NT2/D1 (cell line): ENCODE measurements at regions not wholly inside any gene's neighbourhood (a gene's known extent, or its start where the extent isn't known, plus 50 kb on each side); places are given as distances from the start of the nearest gene placed in this dataset.

ENCODE experiments used
- DNase-seq: peaks from one replicate; pipeline ENCODE4 v3.0.0-alpha.2; 2011; ENCODE audit warnings: low read depth, low spot score
- H3K27me3 ChIP-seq: 2 replicates; pipeline ENCODE4 v1.6.0; 2011; ENCODE audit warnings: mild to moderate bottlenecking; ENCODE audit not compliant: insufficient read length, insufficient read depth
- H3K36me3 ChIP-seq: 2 replicates; pipeline ENCODE4 v1.6.1; 2011; ENCODE audit warnings: mild to moderate bottlenecking, low read length, mixed read lengths; ENCODE audit not compliant: insufficient read depth, insufficient read length
- H3K4me1 ChIP-seq: 2 replicates; pipeline ENCODE4 v1.5.1; 2011; ENCODE audit not compliant: insufficient read depth, insufficient read length
- H3K4me3 ChIP-seq: 2 replicates; pipeline ENCODE4 v1.5.1; 2011; ENCODE audit warnings: low read depth; ENCODE audit not compliant: insufficient read length
- H3K9ac ChIP-seq: 2 replicates; pipeline ENCODE4 v1.6.0; 2011; ENCODE audit warnings: low read depth; ENCODE audit not compliant: insufficient read length
- H3K9me3 ChIP-seq: 2 replicates; pipeline ENCODE4 v1.5.1; 2011; ENCODE audit warnings: mild to moderate bottlenecking, low read length; ENCODE audit not compliant: insufficient read depth
- SUZ12 ChIP-seq: IDR thresholded peaks from 2 replicates; pipeline ENCODE4 v1.6.1; 2011; ENCODE audit not compliant: insufficient read length, insufficient read depth; ENCODE audit errors: extremely low read depth
- YY1 ChIP-seq: IDR thresholded peaks from 2 replicates; pipeline ENCODE4 v1.6.1; 2011; ENCODE audit not compliant: insufficient read length, insufficient read depth
- ZNF274 ChIP-seq: IDR thresholded peaks from 2 replicates; pipeline ENCODE4 v1.6.1; 2011; ENCODE audit warnings: mild to moderate bottlenecking, low read depth, low read length

DNA sequence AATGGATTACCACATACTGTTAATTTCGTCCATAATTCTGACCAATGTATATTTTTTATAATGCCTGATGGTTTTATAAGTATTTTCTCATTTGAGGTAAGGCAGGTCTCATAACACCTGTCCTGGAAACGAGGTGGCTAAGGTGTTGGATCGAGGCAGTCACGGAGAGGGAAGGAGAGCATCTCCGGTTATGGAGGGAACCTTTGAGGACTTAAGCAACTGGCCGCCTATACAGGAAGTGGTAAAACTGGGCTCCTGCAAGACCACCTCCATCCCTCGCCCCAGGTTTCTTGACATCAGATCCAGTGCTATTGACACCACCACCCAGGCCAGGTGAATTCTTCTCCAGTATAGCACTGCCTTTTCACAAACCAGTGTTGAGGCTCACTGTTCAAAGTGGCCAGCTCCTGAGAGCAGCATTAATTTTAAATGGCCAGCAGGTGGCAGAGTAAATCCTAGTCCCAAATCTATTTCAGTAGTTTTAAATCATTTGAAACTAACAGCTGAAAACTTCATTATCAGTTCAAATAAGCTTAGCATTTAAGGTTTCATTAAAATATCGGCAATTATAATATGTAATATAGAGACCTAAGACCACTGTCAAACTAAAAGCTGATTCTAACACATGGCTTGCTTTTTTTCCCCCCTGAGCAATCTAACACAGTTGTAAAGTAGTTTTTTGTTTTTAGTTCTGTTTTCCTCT is 100.8 kb downstream of the PPM1A start:
- Histone ChIP-seq H3K4me3 (no peak overlapping the region), H3K9ac (no peak overlapping the region), H3K4me1 (no peaks in the 10 kb centered on the region), H3K9me3 (no peaks in the 10 kb centered on the region), H3K36me3 (no peaks in the 10 kb centered on the region), H3K27me3 (no peaks in the 10 kb centered on the region)
- peak; percentile 13 for DNase-seq
- no peak for TF ChIP-seq YY1
- no peak for TF ChIP-seq ZNF274
- no peak for TF ChIP-seq SUZ12

DNA sequence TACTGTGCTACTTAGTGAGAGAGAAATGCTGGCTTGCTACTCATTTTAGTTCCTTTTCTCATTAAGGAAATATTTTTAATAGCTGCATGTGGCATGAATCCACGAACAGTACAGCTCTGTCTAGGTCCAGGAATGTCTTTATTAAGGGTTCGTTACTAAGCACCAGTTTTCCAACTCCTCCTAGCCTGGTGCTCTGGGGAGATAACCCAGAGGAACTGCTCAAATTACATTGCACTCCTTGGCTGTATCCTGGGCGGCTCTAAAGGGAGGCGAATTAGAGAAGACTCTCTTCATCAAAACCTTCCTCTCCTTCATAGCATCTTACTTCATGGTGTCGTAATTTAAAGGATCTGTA is 101.3 kb downstream of the PPM1A start:
- TF ChIP-seq YY1 (no peak), ZNF274 (no peak)
- Histone ChIP-seq H3K4me3 (no peak overlapping the region), H3K9ac (no peak overlapping the region), H3K27me3 (no peaks in the 10 kb centered on the region), H3K36me3 (no peaks in the 10 kb centered on the region), H3K4me1 (no peaks in the 10 kb centered on the region), H3K9me3 (no peaks in the 10 kb centered on the region)
- DNase-seq: no peak

DNA sequence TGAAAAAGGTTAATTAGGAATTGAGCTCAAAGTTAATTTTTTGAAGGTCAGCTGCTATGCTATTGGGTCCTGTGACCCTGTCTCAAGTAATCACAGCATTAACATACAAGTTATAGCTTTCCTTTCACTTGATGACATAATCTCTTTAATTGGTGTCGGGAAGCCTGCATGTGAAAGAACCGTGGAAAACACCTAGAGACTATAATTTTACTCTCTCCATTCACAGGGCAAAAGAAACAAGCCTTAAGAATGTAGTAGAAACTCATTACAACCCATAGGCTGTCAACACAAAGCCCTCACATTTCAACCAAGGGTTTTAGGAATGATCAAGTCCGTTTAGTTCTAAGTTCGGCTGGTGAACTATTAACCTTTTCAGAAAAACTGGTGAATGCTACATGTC is 104.4 kb downstream of the PPM1A start:
- Histone ChIP-seq H3K9ac (no peak overlapping the region), H3K4me3 (no peak overlapping the region), H3K27me3 (no peaks in the 10 kb centered on the region), H3K36me3 (no peaks in the 10 kb centered on the region), H3K4me1 (no peaks in the 10 kb centered on the region), H3K9me3 (no peaks in the 10 kb centered on the region)
- TF ChIP-seq ZNF274: no peak
- TF ChIP-seq YY1: no peak
- no peak for TF ChIP-seq SUZ12
- DNase-seq: no peak

DNA sequence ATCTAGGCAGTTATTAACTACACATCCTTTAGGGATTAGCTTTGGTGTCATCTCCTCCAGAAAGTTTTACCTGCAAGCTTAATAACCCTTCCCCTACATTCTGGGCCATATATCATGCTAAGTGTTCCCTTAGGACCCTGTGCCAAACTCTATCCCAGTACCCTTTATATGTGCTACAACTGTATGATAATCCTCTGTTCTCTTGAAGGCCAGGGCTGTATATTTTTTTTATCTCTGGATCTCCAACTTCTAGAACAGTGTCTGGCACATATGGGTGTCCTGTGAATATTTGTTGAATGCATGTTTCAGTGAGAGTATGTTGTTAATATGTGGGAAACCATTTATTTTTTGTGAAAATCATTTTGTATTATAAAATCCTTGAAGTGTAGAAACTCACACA is 106.7 kb downstream of the PPM1A start:
- no peak overlapping the region for H3K9ac ChIP-seq
- TF ChIP-seq YY1: no peak
- no peak for TF ChIP-seq SUZ12
- TF ChIP-seq ZNF274: no peak
- H3K27me3 ChIP-seq: no peaks in the 10 kb centered on the region
- H3K36me3 ChIP-seq: no peaks in the 10 kb centered on the region
- no peak overlapping the region for H3K4me3 ChIP-seq
- no peaks in the 10 kb centered on the region for H3K9me3 ChIP-seq
- DNase-seq: no peak
- H3K4me1 ChIP-seq: no peaks in the 10 kb centered on the region

DNA sequence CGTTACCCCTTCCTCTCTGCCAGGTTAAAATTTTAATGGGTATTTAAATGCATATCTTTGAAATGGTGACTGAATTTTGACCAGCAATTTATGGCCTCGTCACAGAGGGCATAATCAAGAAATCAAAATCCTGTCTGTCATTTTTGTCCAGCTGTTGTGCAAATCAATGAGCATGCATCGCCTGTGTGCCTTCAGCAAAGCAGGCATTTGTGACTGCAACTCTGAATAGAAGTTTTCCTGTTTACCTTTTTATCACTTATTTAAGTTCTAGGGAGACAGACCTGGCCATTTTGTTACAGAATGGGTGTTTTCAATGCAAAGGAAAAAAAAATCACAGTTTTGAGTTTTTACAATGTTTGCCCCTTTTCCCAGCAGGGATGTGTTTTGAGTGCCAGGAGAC is 107.4 kb downstream of the PPM1A start:
- H3K4me1 ChIP-seq: no peaks in the 10 kb centered on the region
- DNase-seq: no peak
- H3K36me3 ChIP-seq: no peaks in the 10 kb centered on the region
- H3K9ac ChIP-seq: no peak overlapping the region
- H3K9me3 ChIP-seq: no peaks in the 10 kb centered on the region
- no peak overlapping the region for H3K4me3 ChIP-seq
- TF ChIP-seq ZNF274: no peak
- TF ChIP-seq YY1: no peak
- no peak for TF ChIP-seq SUZ12
- H3K27me3 ChIP-seq: no peaks in the 10 kb centered on the region

DNA sequence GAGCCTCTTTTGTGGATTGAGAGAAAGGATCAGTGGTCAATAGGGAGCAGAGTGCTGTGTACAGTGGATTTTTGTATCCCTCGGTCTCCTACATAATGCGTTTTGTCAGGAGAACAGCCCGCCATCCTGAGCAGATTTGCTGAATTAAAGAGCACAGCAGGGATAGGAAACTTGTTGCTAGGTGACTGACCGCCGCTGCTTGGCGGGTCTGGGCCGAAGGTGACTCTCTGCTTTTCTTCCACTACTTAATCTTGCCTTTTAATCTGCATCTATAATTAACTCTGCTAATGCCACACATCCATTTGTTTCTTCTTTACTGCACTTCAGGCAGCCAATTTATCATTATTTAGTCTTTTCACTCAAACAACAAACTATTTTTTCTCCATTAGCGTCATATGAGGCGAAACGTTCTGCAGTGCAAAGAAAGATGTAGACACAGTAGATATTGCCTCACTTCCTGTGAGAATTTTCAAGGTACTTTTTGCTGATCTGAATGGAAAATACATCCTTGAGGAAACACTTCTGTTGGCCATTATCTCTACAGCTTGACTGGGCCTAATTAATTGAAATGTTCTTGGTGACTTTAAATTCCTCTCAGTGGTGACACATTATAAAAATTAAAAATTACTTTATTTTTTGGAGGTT is 108.0 kb downstream of the PPM1A start:
- H3K9me3 ChIP-seq: no peaks in the 10 kb centered on the region
- H3K4me3 ChIP-seq: no peak overlapping the region
- TF ChIP-seq ZNF274: no peak
- no peak for TF ChIP-seq SUZ12
- TF ChIP-seq YY1: no peak
- H3K4me1 ChIP-seq: no peaks in the 10 kb centered on the region
- no peaks in the 10 kb centered on the region for H3K27me3 ChIP-seq
- no peaks in the 10 kb centered on the region for H3K36me3 ChIP-seq
- DNase-seq: peak; percentile 46
- H3K9ac ChIP-seq: no peak overlapping the region

DNA sequence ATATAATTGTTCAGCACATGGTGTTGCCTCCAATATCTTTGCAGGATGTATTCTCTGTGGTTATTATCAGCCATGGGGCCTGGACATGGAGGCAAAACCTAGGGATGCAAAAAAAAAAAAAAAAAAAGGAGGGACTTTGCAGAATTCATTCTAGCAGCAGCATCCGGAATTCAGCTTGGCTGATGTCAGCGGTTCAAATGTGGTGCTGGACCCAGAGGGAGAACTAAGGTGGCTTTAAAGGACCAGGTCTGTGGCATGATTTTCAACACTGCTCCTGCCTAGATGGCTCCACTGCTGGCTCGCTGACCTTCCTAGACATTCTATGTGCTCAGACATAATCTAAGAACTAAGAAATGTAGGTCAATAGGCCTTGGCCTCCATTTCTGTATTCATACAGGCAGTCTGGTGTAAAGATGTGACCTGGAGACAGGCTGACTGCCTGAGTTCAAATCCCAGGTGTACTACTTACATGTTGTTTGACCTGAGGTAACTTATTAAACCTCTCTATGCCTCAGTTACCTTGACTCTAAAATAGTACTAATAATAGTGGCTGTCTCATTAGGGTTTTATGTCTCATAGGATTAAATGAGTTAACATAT is 108.6 kb downstream of the PPM1A start:
- no peaks in the 10 kb centered on the region for H3K9me3 ChIP-seq
- H3K9ac ChIP-seq: no peak overlapping the region
- no peak for DNase-seq
- H3K4me1 ChIP-seq: no peaks in the 10 kb centered on the region
- TF ChIP-seq YY1: no peak
- TF ChIP-seq ZNF274: no peak
- TF ChIP-seq SUZ12: no peak
- no peaks in the 10 kb centered on the region for H3K27me3 ChIP-seq
- no peaks in the 10 kb centered on the region for H3K36me3 ChIP-seq
- H3K4me3 ChIP-seq: no peak overlapping the region
